Neural progenitor cell (in vitro differentiated cells): ENCODE measurements at regions not wholly inside any gene's neighbourhood (a gene's known extent, or its start where the extent isn't known, plus 50 kb on each side); places are given as distances from the start of the nearest gene placed in this dataset.
"Not testable (repeated sequence)": the region's sequence is repeated elsewhere in the genome, so short reads cannot be mapped to it uniquely, and the experiment has no call there.

Source experiments
- CTCF ChIP-seq: fragments of 200-600 bp; sonication (generic); IDR thresholded peaks from 2 replicates; pipeline ENCODE4 v1.5.1; 2017; ENCODE audit warnings: antibody characterized with exemption, mild to moderate bottlenecking
- EZH2 ChIP-seq: fragments of 200-600 bp; sonication (generic); IDR thresholded peaks from 2 replicates; pipeline ENCODE4 v1.6.1; 2017; ENCODE audit warnings: antibody characterized with exemption, mild to moderate bottlenecking, moderate library complexity
- EZH2phosphoT487 ChIP-seq: fragments of 200-600 bp; sonication (generic); IDR thresholded peaks from 2 replicates; pipeline ENCODE4 v1.6.1; 2017; ENCODE audit warnings: antibody characterized with exemption

GRCh38 chr7:28891876-28892234 lies 66.3 kb downstream of the TRIL start:
- TF ChIP-seq CTCF, EZH2, EZH2phosphoT487: not testable (repeated sequence)
